ENCODE measurements at regions not wholly inside any gene's neighbourhood (a gene's known extent, or its start where the extent isn't known, plus 50 kb on each side); places are given as distances from the start of the nearest gene placed in this dataset.

DNA sequence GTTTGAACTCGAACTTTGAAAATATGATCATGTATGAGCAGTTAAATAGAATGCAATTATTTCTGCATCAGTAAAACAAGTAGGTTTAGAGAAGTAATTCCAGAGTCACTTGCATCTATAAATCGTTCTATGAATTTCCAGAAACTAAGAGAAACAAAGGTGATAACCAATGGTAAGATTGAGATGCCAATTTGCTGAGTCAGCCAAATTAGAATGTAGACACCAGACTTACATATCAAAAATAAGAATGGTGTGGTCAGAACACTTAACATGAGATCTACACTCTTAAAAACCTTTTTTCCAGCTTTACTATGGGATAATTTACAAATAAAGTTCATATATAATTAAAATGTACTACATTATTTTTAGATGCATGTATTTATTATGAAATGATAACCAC lies 1435.9 kb downstream of the OTOL1 start:
- Histone ChIP-seq H3K79me2 (ENCODE audit: insufficient read depth, low read length) (no peaks in the 10 kb centered on the region), H3K4me2 (ENCODE audit: low read length) (no peak overlapping the region), H3K9me3 (ENCODE audit: control insufficient read depth in 1 of 2, insufficient read depth in 1 of 2, low read depth in 1 of 2, low read length in 2 of 2) (no peaks in the 10 kb centered on the region), H3K9ac (ENCODE audit: low read length) (no peak overlapping the region), H3K4me1 (ENCODE audit: control insufficient read depth in 1 of 2, insufficient read depth in 2 of 2, low read length in 2 of 2) (no peaks in the 10 kb centered on the region), H3K27ac (ENCODE audit: low read depth, low read length) (no peak overlapping the region), H3K9me2 (ENCODE audit: insufficient read depth) (no peaks in the 10 kb centered on the region; the same call in 1 of the 2 replicates), H3K36me3 (ENCODE audit: control insufficient read depth in 1 of 2, insufficient read depth in 2 of 2, low read length in 2 of 2) (no peaks in the 10 kb centered on the region), H2AFZ (ENCODE audit: low read depth, low read length, poor library complexity, severe bottlenecking) (no peak overlapping the region), H3K27me3 (ENCODE audit: insufficient read depth, low read length) (no peaks in the 10 kb centered on the region), H4K20me1 (ENCODE audit: insufficient read depth) (no peaks in the 10 kb centered on the region), H3K4me3 (replicated peaks in 1 of 2; ENCODE audit: low read depth in 1 of 2, low read length in 2 of 2) (no peak overlapping the region)
- BruUV-seq (replicated peaks) = no TSS peak
- no peak for TF ChIP-seq RAD21 (IDR thresholded peaks at IDR 0.05; ENCODE audit: low read depth)
- TF ChIP-seq, protein P1, sequence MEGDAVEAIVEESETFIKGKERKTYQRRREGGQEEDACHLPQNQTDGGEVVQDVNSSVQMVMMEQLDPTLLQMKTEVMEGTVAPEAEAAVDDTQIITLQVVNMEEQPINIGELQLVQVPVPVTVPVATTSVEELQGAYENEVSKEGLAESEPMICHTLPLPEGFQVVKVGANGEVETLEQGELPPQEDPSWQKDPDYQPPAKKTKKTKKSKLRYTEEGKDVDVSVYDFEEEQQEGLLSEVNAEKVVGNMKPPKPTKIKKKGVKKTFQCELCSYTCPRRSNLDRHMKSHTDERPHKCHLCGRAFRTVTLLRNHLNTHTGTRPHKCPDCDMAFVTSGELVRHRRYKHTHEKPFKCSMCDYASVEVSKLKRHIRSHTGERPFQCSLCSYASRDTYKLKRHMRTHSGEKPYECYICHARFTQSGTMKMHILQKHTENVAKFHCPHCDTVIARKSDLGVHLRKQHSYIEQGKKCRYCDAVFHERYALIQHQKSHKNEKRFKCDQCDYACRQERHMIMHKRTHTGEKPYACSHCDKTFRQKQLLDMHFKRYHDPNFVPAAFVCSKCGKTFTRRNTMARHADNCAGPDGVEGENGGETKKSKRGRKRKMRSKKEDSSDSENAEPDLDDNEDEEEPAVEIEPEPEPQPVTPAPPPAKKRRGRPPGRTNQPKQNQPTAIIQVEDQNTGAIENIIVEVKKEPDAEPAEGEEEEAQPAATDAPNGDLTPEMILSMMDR (IDR thresholded peaks at IDR 0.05 in 2 of 3, conservative IDR thresholded peaks at IDR 0.05 in 1 of 3; ENCODE audit: borderline replicate concordance in 1 of 3, insufficient read depth in 1 of 3, low read depth in 2 of 3, low read length in 2 of 3) = no peak
- TF ChIP-seq, protein P2, sequence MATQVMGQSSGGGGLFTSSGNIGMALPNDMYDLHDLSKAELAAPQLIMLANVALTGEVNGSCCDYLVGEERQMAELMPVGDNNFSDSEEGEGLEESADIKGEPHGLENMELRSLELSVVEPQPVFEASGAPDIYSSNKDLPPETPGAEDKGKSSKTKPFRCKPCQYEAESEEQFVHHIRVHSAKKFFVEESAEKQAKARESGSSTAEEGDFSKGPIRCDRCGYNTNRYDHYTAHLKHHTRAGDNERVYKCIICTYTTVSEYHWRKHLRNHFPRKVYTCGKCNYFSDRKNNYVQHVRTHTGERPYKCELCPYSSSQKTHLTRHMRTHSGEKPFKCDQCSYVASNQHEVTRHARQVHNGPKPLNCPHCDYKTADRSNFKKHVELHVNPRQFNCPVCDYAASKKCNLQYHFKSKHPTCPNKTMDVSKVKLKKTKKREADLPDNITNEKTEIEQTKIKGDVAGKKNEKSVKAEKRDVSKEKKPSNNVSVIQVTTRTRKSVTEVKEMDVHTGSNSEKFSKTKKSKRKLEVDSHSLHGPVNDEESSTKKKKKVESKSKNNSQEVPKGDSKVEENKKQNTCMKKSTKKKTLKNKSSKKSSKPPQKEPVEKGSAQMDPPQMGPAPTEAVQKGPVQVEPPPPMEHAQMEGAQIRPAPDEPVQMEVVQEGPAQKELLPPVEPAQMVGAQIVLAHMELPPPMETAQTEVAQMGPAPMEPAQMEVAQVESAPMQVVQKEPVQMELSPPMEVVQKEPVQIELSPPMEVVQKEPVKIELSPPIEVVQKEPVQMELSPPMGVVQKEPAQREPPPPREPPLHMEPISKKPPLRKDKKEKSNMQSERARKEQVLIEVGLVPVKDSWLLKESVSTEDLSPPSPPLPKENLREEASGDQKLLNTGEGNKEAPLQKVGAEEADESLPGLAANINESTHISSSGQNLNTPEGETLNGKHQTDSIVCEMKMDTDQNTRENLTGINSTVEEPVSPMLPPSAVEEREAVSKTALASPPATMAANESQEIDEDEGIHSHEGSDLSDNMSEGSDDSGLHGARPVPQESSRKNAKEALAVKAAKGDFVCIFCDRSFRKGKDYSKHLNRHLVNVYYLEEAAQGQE (IDR thresholded peaks at IDR 0.05; ENCODE audit: low read depth) = no peak
- no peak for TF ChIP-seq TCF7L2 (IDR thresholded peaks at IDR 0.05; ENCODE audit: borderline replicate concordance, extremely low read depth, insufficient read depth, insufficient read length)
- TF ChIP-seq POLR2AphosphoS5 (IDR thresholded peaks at IDR 0.05; ENCODE audit: low read depth, low read length) = no peak
- TF ChIP-seq, protein P3, sequence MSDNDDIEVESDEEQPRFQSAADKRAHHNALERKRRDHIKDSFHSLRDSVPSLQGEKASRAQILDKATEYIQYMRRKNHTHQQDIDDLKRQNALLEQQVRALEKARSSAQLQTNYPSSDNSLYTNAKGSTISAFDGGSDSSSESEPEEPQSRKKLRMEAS (IDR thresholded peaks at IDR 0.05) = no peak
- no peak for TF ChIP-seq CBX3 (IDR thresholded peaks at IDR 0.05; ENCODE audit: low read depth)
- no peak for TF ChIP-seq ELF1 (IDR thresholded peaks at IDR 0.05; ENCODE audit: borderline replicate concordance, low read depth)
- TF ChIP-seq ZNF274 (IDR thresholded peaks at IDR 0.05; ENCODE audit: low read depth, low read length) = no peak
- TF ChIP-seq ZFX (IDR thresholded peaks at IDR 0.05) = no peak
- TF ChIP-seq CEBPB (IDR thresholded peaks at IDR 0.05; ENCODE audit: low read depth) = no peak
- TF ChIP-seq EGR1 (IDR thresholded peaks at IDR 0.05; ENCODE audit: low read depth) = no peak
- TF ChIP-seq, protein P4, sequence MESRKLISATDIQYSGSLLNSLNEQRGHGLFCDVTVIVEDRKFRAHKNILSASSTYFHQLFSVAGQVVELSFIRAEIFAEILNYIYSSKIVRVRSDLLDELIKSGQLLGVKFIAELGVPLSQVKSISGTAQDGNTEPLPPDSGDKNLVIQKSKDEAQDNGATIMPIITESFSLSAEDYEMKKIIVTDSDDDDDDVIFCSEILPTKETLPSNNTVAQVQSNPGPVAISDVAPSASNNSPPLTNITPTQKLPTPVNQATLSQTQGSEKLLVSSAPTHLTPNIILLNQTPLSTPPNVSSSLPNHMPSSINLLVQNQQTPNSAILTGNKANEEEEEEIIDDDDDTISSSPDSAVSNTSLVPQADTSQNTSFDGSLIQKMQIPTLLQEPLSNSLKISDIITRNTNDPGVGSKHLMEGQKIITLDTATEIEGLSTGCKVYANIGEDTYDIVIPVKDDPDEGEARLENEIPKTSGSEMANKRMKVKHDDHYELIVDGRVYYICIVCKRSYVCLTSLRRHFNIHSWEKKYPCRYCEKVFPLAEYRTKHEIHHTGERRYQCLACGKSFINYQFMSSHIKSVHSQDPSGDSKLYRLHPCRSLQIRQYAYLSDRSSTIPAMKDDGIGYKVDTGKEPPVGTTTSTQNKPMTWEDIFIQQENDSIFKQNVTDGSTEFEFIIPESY (IDR thresholded peaks at IDR 0.05; ENCODE audit: extremely low read depth, insufficient replicate concordance, low read length) = no peak
- TF ChIP-seq, protein P5, sequence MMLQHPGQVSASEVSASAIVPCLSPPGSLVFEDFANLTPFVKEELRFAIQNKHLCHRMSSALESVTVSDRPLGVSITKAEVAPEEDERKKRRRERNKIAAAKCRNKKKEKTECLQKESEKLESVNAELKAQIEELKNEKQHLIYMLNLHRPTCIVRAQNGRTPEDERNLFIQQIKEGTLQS (IDR thresholded peaks at IDR 0.05) = no peak
- no peak for TF ChIP-seq FOSL1 (IDR thresholded peaks at IDR 0.05; ENCODE audit: low read depth)
- ChIA-PET CTCF (no interaction called here), POLR2A (no interaction called here), RAD21 (ENCODE audit: low non-redundant PET in 1 of 2, low total read pairs in 2 of 2, uncharacterized antibody in 2 of 2, unreplicated experiment in 2 of 2) (no interaction called here)
- ATAC-seq = no peak
- intact Hi-C loops (cut with micrococcal nuclease) = no loop called here
- DNase-seq (ENCODE audit: low read depth, low spot score) = no peak

All from HCT116 (cell line).